Spinal cord (tissue), 9 donors: ENCODE measurements at regions not wholly inside any gene's neighbourhood (a gene's known extent, or its start where the extent isn't known, plus 50 kb on each side); places are given as distances from the start of the nearest gene placed in this dataset.

Source experiments
- DNase-seq, 6 donors: peaks; one replicate each; pipeline versions ENCODE4 v3.0.0 to v3.0.0-alpha.2; 2013 to 2015; ENCODE audit warnings: low spot score in 6 of 6, low read depth in 4 of 6
- H3K27ac ChIP-seq: one replicate; pipeline ENCODE4 v1.5.1; 2013; ENCODE audit warnings: low read depth, low read length, control low read depth
- H3K27me3 ChIP-seq: one replicate; pipeline ENCODE4 v1.6.1; 2013; ENCODE audit warnings: low read length; ENCODE audit not compliant: control insufficient read depth, insufficient read depth
- H3K36me3 ChIP-seq: one replicate; pipeline ENCODE4 v1.6.1; 2013; ENCODE audit warnings: low read length; ENCODE audit not compliant: control insufficient read depth, insufficient read depth
- H3K4me1 ChIP-seq: one replicate; pipeline ENCODE4 v1.6.1; 2013; ENCODE audit warnings: low read length; ENCODE audit not compliant: control insufficient read depth, insufficient read depth
- H3K4me3 ChIP-seq: one replicate; pipeline ENCODE4 v1.5.1; 2013; ENCODE audit warnings: low read depth, low read length, control low read depth
- H3K9me3 ChIP-seq: one replicate; pipeline ENCODE4 v1.6.1; 2013; ENCODE audit warnings: low read length; ENCODE audit not compliant: control insufficient read depth, insufficient read depth
- WGBS: methylation state at CpG from one replicate; pipeline ENCODE4 v1.1.5; 2013; ENCODE audit warnings: missing lambda C conversion rate; ENCODE audit not compliant: insufficient coverage; 5-methylcytosine and 5-hydroxymethylcytosine counted together
- donor health status: healthy.

GRCh38 chr9:126154182-126154827 is 172.3 kb upstream of the MVB12B start:
- Histone ChIP-seq H3K36me3 (no peaks in the 10 kb centered on the region), H3K27me3 (no peaks in the 10 kb centered on the region), H3K4me3 (no peak overlapping the region), H3K27ac (no peak overlapping the region), H3K9me3 (no peaks in the 10 kb centered on the region), H3K4me1 (peaks cover 19% of the 10 kb centered on the region)
- DNase-seq = peak in 1 of 6 donors; percentile 2
- WGBS = 76% methylated on average over 7 of the region's 10 CpGs

- no peaks in the 10 kb centered on the region for H3K36me3 ChIP-seq
- no peak for DNase-seq
- WGBS = 91% methylated on average over 2 of the region's 5 CpGs
- no peaks in the 10 kb centered on the region for H3K9me3 ChIP-seq
- no peak overlapping the region for H3K4me3 ChIP-seq
- no peaks in the 10 kb centered on the region for H3K27me3 ChIP-seq
- H3K27ac ChIP-seq = no peak overlapping the region
- peaks cover 19% of the 10 kb centered on the region for H3K4me1 ChIP-seq
These were observed 171.8 kb upstream of the MVB12B start for GRCh38 chr9:126154869-126155268.

DNA sequence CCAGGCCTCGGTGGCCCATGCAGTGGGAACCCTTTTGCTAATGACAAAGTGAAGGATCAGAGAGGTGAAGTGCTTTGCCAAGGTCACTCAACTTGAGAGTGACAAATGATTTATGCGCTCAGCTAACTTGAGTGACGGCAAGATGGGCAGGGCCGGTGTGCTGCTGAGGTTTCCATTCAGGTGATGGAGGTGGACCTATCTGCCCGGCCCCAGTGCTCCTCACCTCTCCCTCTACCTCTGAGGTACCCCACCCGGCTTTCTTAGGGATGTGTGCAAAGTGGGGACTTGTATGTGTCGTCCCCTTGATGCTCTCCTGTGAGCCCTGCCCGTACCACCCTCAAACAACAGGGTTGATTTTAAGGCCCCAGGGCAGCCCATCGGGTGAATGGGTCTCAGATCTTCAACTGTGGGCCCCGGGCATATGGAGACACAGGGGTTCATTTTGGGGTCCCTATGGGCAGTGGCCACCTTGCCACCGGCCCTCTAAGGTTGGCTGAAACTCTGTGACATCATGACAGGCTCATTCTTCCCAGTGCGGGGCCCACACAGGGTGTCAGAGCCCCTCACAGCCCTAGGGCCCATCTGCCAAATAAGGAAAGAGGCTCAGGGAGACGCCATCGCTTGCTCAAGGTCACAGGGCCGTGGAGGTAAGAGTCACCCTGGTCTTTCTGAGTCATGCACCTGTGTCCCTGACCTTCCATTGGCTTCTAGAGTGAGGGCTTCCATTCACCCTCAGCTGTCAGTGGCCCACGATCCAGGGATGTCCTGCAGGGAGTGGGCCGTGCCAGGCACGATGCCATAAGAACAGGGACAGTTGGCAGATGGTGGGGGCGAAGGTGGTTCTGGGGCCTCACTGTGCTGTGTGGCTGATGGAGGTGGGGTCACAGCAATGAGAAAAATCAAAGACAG is 170.6 kb upstream of the MVB12B start:
- Histone ChIP-seq H3K27me3 (no peaks in the 10 kb centered on the region), H3K4me1 (peaks cover 19% of the 10 kb centered on the region), H3K9me3 (no peaks in the 10 kb centered on the region), H3K4me3 (no peak overlapping the region), H3K36me3 (no peaks in the 10 kb centered on the region), H3K27ac (no peak overlapping the region)
- no peak for DNase-seq
- WGBS = 94% methylated on average over 11 of the region's 19 CpGs

DNA sequence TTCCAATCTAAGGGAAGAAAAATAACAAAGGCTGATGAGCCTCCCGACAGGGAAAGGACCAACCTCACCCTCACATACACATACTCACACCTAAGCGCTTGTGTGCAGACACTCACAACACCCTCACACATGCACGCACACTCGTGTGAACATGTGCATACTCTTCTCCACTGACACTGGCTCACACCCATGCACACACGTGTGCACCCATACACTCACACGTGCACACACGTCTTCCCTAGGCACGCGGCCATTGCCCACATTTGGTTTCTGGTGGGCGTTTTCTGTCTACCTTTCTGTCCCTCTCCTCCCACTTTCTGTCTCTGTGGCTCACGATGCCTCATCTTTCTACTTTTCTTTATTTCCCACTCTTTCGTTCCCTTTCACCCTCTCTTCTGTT is 169.7 kb upstream of the MVB12B start:
- Histone ChIP-seq H3K4me1 (peaks cover 10% of the 10 kb centered on the region), H3K36me3 (no peaks in the 10 kb centered on the region), H3K27me3 (no peaks in the 10 kb centered on the region), H3K9me3 (no peaks in the 10 kb centered on the region), H3K27ac (no peak overlapping the region), H3K4me3 (no peak overlapping the region)
- no peak for DNase-seq
- 84% methylated on average over 12 of the region's 12 CpGs for whole genome bisulfite sequencing

DNA sequence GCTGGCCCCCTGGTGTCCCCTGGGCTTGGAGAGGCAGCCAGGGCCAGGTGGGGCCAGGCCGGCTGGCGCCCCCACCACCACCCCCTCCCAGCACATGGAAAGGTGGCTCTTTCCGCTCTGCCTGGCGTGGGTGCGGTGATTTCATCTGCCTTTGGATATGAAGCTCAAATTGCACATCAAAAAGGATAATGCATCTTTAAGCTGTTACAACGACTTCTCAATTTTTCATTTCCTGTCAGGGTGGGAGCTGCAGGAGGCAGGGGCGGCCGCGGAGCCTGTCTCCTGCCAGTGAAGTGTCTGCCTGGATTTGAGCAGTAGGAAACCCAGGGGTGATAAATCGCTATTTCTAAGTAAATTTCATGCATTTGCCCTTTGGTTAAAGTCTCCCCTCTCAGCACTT is 169.2 kb upstream of the MVB12B start:
- Histone ChIP-seq H3K9me3 (no peaks in the 10 kb centered on the region), H3K27ac (no peak overlapping the region), H3K4me3 (no peak overlapping the region), H3K4me1 (peaks cover 8% of the 10 kb centered on the region), H3K36me3 (no peaks in the 10 kb centered on the region), H3K27me3 (no peaks in the 10 kb centered on the region)
- peak in 1 of 6 donors; percentile 80 for DNase-seq
- 13% methylated on average over 1 of the region's 10 CpGs for WGBS

GRCh38 chr9:126157826-126158587 is 168.6 kb upstream of the MVB12B start:
- Histone ChIP-seq H3K27me3 (no peaks in the 10 kb centered on the region), H3K9me3 (no peaks in the 10 kb centered on the region), H3K4me3 (no peak overlapping the region), H3K4me1 (peaks cover 8% of the 10 kb centered on the region), H3K36me3 (no peaks in the 10 kb centered on the region), H3K27ac (no peak overlapping the region)
- WGBS = 62% methylated on average over 4 of the region's 29 CpGs
- DNase-seq = no peak

DNA sequence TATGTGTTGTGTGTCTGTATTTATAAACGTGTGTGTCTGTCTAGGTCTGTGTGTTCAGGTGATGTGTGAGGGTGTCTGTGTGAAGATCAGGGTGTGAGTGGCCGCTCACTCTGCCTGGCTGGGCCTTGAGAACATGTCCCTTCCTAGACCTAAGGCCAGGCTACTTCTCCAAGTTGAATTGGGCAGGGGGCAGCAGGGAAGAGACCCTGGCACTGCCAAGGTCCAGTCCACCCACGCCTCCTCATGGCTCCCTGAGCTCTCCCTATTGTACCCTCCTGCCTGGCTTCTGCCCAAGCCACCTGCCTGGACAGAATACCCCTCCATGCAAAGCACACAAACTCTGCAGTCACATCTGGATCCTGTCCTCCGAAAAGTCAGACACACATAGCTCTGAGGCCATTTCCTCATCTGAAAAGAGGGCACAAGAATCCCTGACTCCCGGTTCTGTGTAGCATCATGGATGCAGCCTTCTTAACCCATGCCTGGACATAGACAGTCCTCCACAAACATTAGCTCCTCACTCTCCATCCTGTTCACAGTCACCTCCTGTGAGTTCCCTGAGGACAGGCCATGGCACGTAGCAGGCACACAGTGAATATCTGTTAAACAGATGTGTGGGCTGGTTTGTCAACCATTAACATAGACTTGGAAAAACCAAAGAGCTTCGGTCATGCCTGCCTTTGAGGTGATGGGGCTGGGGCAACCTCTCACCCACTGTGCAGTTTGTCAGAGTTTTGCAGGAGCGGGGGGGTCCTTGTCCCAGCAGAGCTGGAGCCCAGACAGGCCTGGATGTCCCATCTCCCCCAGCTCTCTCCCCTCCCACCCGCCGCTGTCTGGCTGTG is 167.8 kb upstream of the MVB12B start:
- Histone ChIP-seq H3K9me3 (no peaks in the 10 kb centered on the region), H3K4me1 (peaks cover 8% of the 10 kb centered on the region), H3K27me3 (no peaks in the 10 kb centered on the region), H3K36me3 (no peaks in the 10 kb centered on the region), H3K4me3 (no peak overlapping the region), H3K27ac (no peak overlapping the region)
- 63% methylated on average over 9 of the region's 10 CpGs for WGBS
- peak in 1 of 6 donors; percentile 4 for DNase-seq

DNA sequence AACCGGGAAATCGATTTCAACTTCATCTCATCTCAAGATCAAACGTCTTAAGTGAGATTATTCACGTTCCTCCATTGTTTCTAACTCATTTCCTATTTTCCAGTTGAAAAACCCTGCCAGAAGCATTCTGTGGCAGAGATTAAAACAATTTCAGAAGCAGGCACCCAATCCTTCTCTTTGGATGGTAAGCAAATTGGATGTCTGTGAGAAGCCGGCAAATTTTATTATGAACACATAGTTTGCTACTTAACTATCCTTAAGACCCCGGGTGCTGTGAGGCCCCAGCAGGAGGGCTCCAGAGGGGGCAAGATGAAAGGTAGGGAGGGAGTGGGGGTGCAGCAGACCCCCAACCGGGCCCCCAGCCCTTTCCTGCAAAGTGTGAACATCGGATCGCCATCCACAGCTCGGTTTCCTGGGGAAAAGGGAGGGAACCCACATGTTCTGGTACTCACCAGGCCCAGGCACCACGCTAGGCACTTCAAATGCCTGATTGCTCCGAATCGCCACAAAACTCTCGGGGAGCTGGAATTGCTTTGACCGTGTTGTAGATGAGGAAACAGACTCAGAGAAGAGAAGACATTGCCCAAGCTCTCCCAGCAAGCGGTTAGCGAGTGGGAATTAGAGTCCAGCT is 167.1 kb upstream of the MVB12B start:
- DNase-seq = peak in 1 of 6 donors; percentile 74
- Histone ChIP-seq H3K27ac (no peak overlapping the region), H3K27me3 (no peaks in the 10 kb centered on the region), H3K9me3 (no peaks in the 10 kb centered on the region), H3K36me3 (no peaks in the 10 kb centered on the region), H3K4me1 (peaks cover 8% of the 10 kb centered on the region), H3K4me3 (no peak overlapping the region)
- 64% methylated on average over 12 of the region's 17 CpGs for WGBS
